Dermis blood vessel endothelial cell (primary cell): ENCODE measurements at regions not wholly inside any gene's neighbourhood (a gene's known extent, or its start where the extent isn't known, plus 50 kb on each side); places are given as distances from the start of the nearest gene placed in this dataset.
"Not testable (repeated sequence)": the region's sequence is repeated elsewhere in the genome, so short reads cannot be mapped to it uniquely, and the experiment has no call there.

Experiments used
- DNase-seq: peaks from one replicate; pipeline ENCODE4 v3.0.0; 2010

- not testable (repeated sequence) for DNase-seq
These were observed 78.3 kb upstream of the EED start for GRCh38 chr11:86166287-86166686.

GRCh38 chr11:86164106-86164505 lies 80.4 kb upstream of the EED start:
- no peak for DNase-seq

- not testable (repeated sequence) for DNase-seq
These were observed 81.2 kb upstream of the EED start for GRCh38 chr11:86163221-86163876.

DNA sequence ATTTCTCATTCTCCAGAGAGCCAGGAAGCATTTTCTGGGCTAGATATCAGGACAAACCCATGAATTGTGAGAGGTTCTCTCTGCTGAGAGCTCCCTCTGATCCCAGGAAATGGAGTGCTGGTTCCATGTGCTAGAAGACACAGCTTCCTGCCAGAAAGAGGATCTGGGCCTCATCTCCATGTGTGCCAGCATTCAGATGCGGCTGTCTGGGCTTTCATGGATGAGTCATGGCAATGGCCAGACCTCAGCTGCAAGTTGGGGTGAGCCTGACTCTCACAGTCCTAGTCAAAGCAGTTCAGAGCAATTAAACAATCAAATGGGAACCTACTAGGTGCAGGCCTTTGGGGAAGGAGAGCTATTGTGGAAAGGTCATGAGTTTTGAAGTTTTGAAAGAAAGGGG lies 82.3 kb upstream of the EED start:
- peak; percentile 49 for DNase-seq

DNA sequence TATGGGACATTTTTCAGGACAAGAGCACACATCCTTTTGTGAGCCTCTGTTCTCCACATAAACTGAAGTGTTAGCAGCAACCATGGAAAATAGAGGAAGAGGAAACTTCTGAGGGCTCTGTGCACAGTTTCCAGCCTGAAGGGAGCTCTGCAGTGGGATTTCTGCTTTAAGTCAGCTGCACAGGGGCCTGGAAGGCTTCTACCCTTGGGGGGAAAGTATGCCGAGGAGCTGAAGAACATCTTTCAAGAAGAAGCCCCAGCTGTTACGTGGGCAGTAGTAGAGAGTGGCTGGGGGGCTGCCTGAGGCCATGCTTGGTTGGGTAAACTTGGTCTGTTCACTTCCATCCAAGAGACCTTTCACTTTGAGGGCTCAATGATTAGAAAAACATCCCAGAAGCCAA lies 82.7 kb upstream of the EED start:
- DNase-seq: no peak

- no peak for DNase-seq
These were observed 83.2 kb upstream of the EED start for GRCh38 chr11:86161336-86161735.

DNA sequence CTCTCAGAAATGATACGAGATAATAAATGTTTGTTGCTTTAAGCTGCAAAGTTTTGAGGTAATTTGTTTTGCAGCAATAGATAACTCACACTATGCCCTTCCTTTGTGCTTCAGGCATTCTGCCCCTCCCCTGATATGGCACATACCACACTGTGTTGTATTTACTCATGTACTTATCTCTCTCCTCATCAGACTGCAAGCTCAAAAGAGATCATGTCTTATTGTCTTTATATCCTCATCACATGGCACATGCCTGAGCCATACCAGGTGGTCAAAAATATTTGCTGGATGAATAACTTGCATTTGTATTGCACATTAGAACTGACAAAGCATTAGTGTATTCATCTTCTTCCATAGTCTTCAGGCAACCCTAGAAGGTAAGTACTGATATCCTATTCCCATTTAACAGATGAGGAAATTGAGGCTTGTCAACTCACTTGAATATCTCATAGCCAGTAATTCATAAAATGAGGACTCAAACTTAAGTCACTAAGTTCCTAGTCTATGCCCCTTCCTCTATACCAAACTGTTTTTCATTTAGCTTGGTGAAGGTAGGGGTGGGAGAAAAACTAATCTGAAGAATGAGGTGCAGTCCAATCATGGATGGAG lies 83.9 kb upstream of the EED start:
- DNase-seq: peak; percentile 28

GRCh38 chr11:86159581-86159891 lies 85.0 kb upstream of the EED start:
- DNase-seq: no peak

DNA sequence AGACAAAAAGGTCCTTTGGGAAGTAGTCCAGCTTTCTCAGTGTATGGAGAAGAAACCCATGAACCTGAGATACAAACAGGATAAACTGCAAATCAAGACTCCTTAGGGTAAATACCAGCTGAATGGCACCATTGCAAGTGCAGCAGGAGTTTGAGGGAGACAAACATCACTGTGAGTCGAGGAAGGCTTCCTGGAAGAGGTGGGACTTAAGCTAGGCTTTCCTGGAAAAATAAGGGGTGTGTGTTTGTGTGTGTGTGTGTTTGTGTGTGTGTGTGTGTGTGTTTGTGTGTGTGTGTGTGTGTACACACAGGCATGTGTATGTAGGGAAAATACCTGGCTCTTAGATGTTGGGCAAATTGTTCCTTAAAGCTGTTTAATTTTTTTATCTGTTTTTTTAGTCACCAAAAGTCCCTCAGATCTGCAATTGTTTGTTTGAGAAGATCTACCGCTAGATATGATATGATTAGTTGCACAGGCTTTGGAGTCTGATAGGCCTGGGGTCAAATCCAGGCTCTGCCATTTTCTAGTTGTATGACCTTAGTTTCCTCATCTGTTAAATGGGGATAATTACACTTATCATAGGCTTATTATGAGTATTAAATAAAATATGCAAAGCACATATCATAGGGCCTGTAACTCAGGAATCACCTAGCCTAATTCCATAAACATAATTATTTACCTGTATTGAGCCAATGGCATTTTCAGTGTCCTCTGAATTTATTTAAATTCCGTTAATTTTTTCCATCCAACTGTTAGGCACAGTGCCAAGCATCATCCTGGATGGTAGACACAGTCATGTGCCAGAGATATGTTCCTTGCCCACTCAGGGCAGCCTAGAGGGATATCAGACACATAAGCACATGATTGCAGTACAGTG lies 85.6 kb upstream of the EED start:
- DNase-seq: no peak

- no peak for DNase-seq
These were observed 86.7 kb upstream of the EED start for GRCh38 chr11:86157797-86158378.

- DNase-seq: no peak
These were observed 87.6 kb upstream of the PICALM start for GRCh38 chr11:86156397-86156955.

- no peak for DNase-seq
These were observed 86.4 kb upstream of the PICALM start for GRCh38 chr11:86155200-86155844.

DNA sequence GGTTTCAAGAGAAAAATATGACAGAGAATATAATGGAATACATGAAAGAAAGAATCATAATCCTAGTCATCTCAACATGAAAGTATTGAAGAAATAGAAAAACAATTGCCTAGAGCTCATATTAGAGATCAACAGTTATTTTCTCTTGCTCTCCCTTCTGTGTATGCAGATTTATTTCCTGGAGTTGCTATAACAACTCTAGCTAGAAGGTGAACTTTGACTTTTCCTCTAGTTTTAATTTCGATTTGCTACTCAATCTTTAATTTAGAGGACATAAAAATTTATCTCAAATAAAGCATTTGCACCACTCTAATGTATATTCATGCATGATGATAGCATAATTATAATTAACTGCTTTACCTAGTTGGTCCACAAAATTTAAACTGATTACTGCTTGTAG lies 84.6 kb upstream of the PICALM start:
- no peak for DNase-seq

GRCh38 chr11:86152901-86153300 lies 84.0 kb upstream of the PICALM start:
- DNase-seq: no peak

GRCh38 chr11:86152006-86152862 lies 83.3 kb upstream of the PICALM start:
- DNase-seq: peak; percentile 70

- DNase-seq: peak; percentile 45
These were observed 82.5 kb upstream of the PICALM start for GRCh38 chr11:86151174-86152005.

GRCh38 chr11:86150847-86151173 lies 81.9 kb upstream of the PICALM start:
- no peak for DNase-seq

DNA sequence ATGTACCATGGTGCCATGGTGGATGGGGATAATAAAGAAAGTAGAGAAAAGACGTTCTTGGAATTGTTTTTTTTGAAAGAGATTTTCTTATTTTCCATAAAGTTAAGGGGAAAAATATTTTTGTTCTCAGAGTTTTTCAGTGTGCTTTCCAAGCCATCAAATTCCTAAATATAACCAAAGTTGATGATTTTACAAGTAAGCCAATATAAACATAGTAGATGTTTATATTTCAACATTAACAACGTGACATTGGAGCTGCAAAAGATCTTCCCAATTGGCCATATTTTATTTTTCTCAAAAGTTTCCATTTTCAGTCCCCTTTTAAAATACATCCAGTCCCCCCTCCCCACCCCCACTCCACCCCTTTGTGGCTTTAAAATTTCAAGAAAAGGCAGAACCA lies 80.9 kb upstream of the PICALM start:
- no peak for DNase-seq

- no peak for DNase-seq
These were observed 79.5 kb upstream of the PICALM start for GRCh38 chr11:86148345-86148747.

- DNase-seq: no peak
These were observed 78.1 kb upstream of the PICALM start for GRCh38 chr11:86147004-86147403.
